DMS79 treated with DMSO at 0.1 percent for 48 hours (cell line): ENCODE measurements at regions not wholly inside any gene's neighbourhood (a gene's known extent, or its start where the extent isn't known, plus 50 kb on each side); places are given as distances from the start of the nearest gene placed in this dataset.
A peak's percentile ranks its signal among the peaks of the same experiment; 100 is the strongest.

ENCODE experiments used
- DNase-seq: peaks from one replicate; lab custom pipeline; 2025; lab: John Stamatoyannopoulos, UW

- no peak for DNase-seq
Measured at GRCh38 chr2:234339011-234339410, 157.9 kb downstream of the ARL4C start.

- DNase-seq: peak; percentile 85
Measured at GRCh38 chr2:234335661-234336228, 161.1 kb downstream of the ARL4C start.

GRCh38 chr2:234334756-234335155, 162.1 kb downstream of the ARL4C start:
- DNase-seq: no peak

- no peak for DNase-seq
Measured at GRCh38 chr2:234334151-234334550, 162.7 kb downstream of the ARL4C start.

GRCh38 chr2:234333168-234334130, 163.4 kb downstream of the ARL4C start:
- DNase-seq: no peak

GRCh38 chr2:234331966-234332365, 164.9 kb downstream of the ARL4C start:
- no peak for DNase-seq

- DNase-seq: no peak
Measured at GRCh38 chr2:234331566-234331965, 165.3 kb downstream of the ARL4C start.

GRCh38 chr2:234330902-234331301, 166.0 kb downstream of the ARL4C start:
- no peak for DNase-seq

GRCh38 chr2:234329202-234329960, 167.5 kb downstream of the ARL4C start:
- peak; percentile 15 for DNase-seq

- DNase-seq: no peak
Measured at GRCh38 chr2:234328444-234328990, 168.4 kb downstream of the ARL4C start.

- DNase-seq: no peak
Measured at GRCh38 chr2:234326694-234327093, 170.2 kb downstream of the ARL4C start.

GRCh38 chr2:234324116-234324515, 172.8 kb downstream of the ARL4C start:
- no peak for DNase-seq

- DNase-seq: no peak
Measured at GRCh38 chr2:234322766-234323465, 174.0 kb downstream of the ARL4C start.

GRCh38 chr2:234320066-234320465, 176.8 kb downstream of the ARL4C start:
- DNase-seq: no peak

GRCh38 chr2:234318361-234318760, 178.5 kb downstream of the ARL4C start:
- no peak for DNase-seq

- no peak for DNase-seq
Measured at GRCh38 chr2:234313558-234313957, 183.3 kb downstream of the ARL4C start.

GRCh38 chr2:234310166-234310565, 186.7 kb downstream of the ARL4C start:
- no peak for DNase-seq

- DNase-seq: no peak
Measured at GRCh38 chr2:234309431-234309830, 187.4 kb downstream of the ARL4C start.

- no peak for DNase-seq
Measured at GRCh38 chr2:234308813-234309195, 188.1 kb downstream of the ARL4C start.

- no peak for DNase-seq
Measured at GRCh38 chr2:234308073-234308812, 188.6 kb downstream of the ARL4C start.
